Endothelial cell of umbilical vein (primary cell): ENCODE measurements at regions not wholly inside any gene's neighbourhood (a gene's known extent, or its start where the extent isn't known, plus 50 kb on each side); places are given as distances from the start of the nearest gene placed in this dataset.

ENCODE experiments used
- EZH2 ChIP-seq: IDR thresholded peaks from 2 replicates; pipeline ENCODE4 v1.6.1; 2012; ENCODE audit warnings: borderline replicate concordance, low read depth, mild to moderate bottlenecking, moderate library complexity, low read length, inconsistent platforms; ENCODE audit not compliant: severe bottlenecking
- FOS ChIP-seq: IDR thresholded peaks from 2 replicates; pipeline ENCODE4 v1.6.1; 2011; ENCODE audit warnings: mild to moderate bottlenecking, low read length, moderate library complexity, borderline replicate concordance; ENCODE audit not compliant: insufficient read depth
- POLR2A ChIP-seq: IDR thresholded peaks from 2 replicates; pipeline ENCODE4 v1.6.1; 2012; ENCODE audit warnings: low read depth, mild to moderate bottlenecking, control low read depth, low read length
- TF ChIP-seq, protein P1 (sequence below): IDR thresholded peaks from 2 replicates; pipeline ENCODE4 v1.6.1; 2011; ENCODE audit not compliant: insufficient read depth, insufficient read length
- TF ChIP-seq, protein P2 (sequence below), 2 donors: IDR thresholded peaks; 1 replicate in 1 of 2; 2 replicates in 1 of 2; pipeline ENCODE4 v1.5.1; 2011; ENCODE audit warnings: low read length in 2 of 2, mild to moderate bottlenecking in 2 of 2, moderate library complexity in 2 of 2, control low read depth in 1 of 2, inconsistent platforms in 1 of 2, low read depth in 1 of 2; ENCODE audit not compliant: insufficient read depth in 1 of 2; ENCODE audit errors: extremely low read depth in 1 of 2

DNA sequence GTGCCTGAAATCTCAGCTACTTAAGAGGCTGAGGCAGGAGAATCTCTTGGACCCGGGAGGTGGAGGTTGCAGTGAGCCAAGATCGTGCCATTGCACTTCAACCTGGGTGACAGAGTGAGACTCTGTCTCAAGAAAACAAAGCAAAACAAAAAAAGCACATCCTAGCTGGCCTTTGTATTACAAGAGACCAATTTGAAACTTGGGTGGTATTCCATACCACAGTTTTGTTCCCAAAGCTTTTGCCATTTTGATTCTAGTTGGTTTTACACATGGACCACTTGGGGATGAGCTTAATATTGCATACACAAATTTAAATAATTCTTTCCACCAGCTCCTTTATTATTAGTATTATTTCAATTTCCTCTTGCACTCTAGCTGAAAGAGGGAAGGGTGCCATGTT, 276.9 kb upstream of the SLC16A7 start:
- TF ChIP-seq, protein P1, sequence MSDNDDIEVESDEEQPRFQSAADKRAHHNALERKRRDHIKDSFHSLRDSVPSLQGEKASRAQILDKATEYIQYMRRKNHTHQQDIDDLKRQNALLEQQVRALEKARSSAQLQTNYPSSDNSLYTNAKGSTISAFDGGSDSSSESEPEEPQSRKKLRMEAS: no peak
- TF ChIP-seq, protein P2, sequence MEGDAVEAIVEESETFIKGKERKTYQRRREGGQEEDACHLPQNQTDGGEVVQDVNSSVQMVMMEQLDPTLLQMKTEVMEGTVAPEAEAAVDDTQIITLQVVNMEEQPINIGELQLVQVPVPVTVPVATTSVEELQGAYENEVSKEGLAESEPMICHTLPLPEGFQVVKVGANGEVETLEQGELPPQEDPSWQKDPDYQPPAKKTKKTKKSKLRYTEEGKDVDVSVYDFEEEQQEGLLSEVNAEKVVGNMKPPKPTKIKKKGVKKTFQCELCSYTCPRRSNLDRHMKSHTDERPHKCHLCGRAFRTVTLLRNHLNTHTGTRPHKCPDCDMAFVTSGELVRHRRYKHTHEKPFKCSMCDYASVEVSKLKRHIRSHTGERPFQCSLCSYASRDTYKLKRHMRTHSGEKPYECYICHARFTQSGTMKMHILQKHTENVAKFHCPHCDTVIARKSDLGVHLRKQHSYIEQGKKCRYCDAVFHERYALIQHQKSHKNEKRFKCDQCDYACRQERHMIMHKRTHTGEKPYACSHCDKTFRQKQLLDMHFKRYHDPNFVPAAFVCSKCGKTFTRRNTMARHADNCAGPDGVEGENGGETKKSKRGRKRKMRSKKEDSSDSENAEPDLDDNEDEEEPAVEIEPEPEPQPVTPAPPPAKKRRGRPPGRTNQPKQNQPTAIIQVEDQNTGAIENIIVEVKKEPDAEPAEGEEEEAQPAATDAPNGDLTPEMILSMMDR (IDR thresholded peaks at IDR 0.05; ENCODE audit: extremely low read depth in 1 of 2, insufficient read depth in 1 of 2, low read depth in 1 of 2, low read length in 2 of 2): no peak
- TF ChIP-seq FOS: no peak
- no peak for TF ChIP-seq POLR2A
- TF ChIP-seq EZH2: no peak
